Heart right ventricle (tissue), 16 donors: ENCODE measurements at regions not wholly inside any gene's neighbourhood (a gene's known extent, or its start where the extent isn't known, plus 50 kb on each side); places are given as distances from the start of the nearest gene placed in this dataset.
"Not testable (repeated sequence)": the region's sequence is repeated elsewhere in the genome, so short reads cannot be mapped to it uniquely, and the experiment has no call there.

Source experiments
- ATAC-seq, 8 donors: fragments of 200-7000 bp; cut with Tn5 transposase; one replicate each; pipeline ENCODE4 v1.9.1; 2020; ENCODE audit warnings: mild to moderate bottlenecking in 8 of 8, moderate library complexity in 8 of 8, moderate number of reproducible peaks in 1 of 8
- DNase-seq, 2 donors: peaks; one replicate each; pipeline ENCODE4 v3.0.0-alpha.2; 2020
- H3K27ac ChIP-seq, 10 donors: fragments of 200-600 bp; sonication (generic) in 2 of 10; one replicate each; pipeline versions ENCODE4 v1.5.0 to v1.8.0; 2020 to 2022; ENCODE audit warnings: mild to moderate bottlenecking in 3 of 10
- H3K27me3 ChIP-seq, 7 donors: fragments of 200-600 bp; one replicate each; pipeline ENCODE4 v1.8.0; 2021 to 2022; ENCODE audit warnings: mild to moderate bottlenecking in 2 of 7
- H3K36me3 ChIP-seq, 9 donors: fragments of 200-600 bp; sonication (generic) in 1 of 9; one replicate each; pipeline versions ENCODE4 v1.5.0 to v1.8.0; 2020 to 2022; ENCODE audit warnings: mild to moderate bottlenecking in 2 of 9
- H3K4me1 ChIP-seq, 9 donors: fragments of 200-600 bp; sonication (generic) in 1 of 9; one replicate each; pipeline versions ENCODE4 v1.5.0 to v1.8.0; 2020 to 2022; ENCODE audit warnings: mild to moderate bottlenecking in 4 of 9
- H3K4me3 ChIP-seq, 10 donors: fragments of 200-600 bp; sonication (generic) in 2 of 10; one replicate each; pipeline versions ENCODE4 v1.5.0 to v1.8.0; 2020 to 2022; ENCODE audit warnings: mild to moderate bottlenecking in 7 of 10, moderate library complexity in 2 of 10
- H3K9me3 ChIP-seq, 11 donors: fragments of 200-600 bp in 10 of 11; sonication (generic) in 2 of 11; one replicate each; pipeline versions ENCODE4 v1.5.0 to v1.8.0; 2013 to 2022; ENCODE audit warnings: mild to moderate bottlenecking in 2 of 11, control low read depth in 1 of 11, moderate library complexity in 1 of 11
- CTCF ChIP-seq, 9 donors: fragments of 200-600 bp; sonication (generic) in 2 of 9; IDR thresholded peaks; one replicate each; pipeline versions ENCODE4 v1.5.0 to v1.8.0; 2021 to 2022; ENCODE audit warnings: antibody characterized with exemption in 9 of 9, mild to moderate bottlenecking in 5 of 9, moderate library complexity in 1 of 9
- WGBS, 2 donors: extraction: QIAGEN DNeasy Blood & Tissue Kit; methylation state at CpG; one replicate each; pipeline ENCODE4 v1.1.7; 2013; ENCODE audit warnings: inconsistent platforms in 1 of 2; 5-methylcytosine and 5-hydroxymethylcytosine counted together
- intact Hi-C, 10 donors: fragments of 100-400 bp; cut with DNase I; formaldehyde crosslinking; loops; one replicate each; pipeline versions ENCODE4 v1.11.1 to v1.14.2; 2022
- donor health status: Arrhythmogenic right ventricular cardiomyopathy.
- donor health status: ischemic (EF 13 %, LVEDD 7.1; RV severe dilation, severe dysfunction).
- donor health status: healthy with polysubstance abuse.
- donor health status: DM: no; HTN: yes; CAD: no.
- donor health status: DM: no; HTN: no; CAD: no.
- donor health status: ischemic (EF 25% LVEDD 6.9; RV normal size, moderate dysfunction).
- donor health status: ischemic (EF 25% LVEDD 5.7; RV mildly dilated, moderate dysfunction).
- donor health status: healthy.
- donor health status: DM: yes; HTN: yes; CAD: no.
- donor health status: Ischemic cardiomyopathy.
- donor health status: ischemic (EF 35%, LVEDD 5.7; RV mildly dilated, moderate dysfunction).
- donor health status: nonischemic (EF 11% LVEDD 7.7; RV severe dilation, severe dysfunction).
- donor health status: DM: yes; HTN: yes; CAD: no.
- donor health status: PGD.
- donor health status: ischemic (EF 29% LVEDD 5.4; RV normal size, mild dysfunction).
- donor health status: nonischemic (EF 23%, LVEDD 6.1; RV moderate dilation, normal function).

GRCh38 chr7:15057272-15057671, 154.7 kb upstream of the DGKB start:
- DNase-seq (no peak), ATAC-seq (no peak)
- Histone ChIP-seq H3K36me3 (no peaks in the 10 kb centered on the region), H3K27ac (no peak overlapping the region), H3K4me1 (no peaks in the 10 kb centered on the region), H3K4me3 (no peak overlapping the region), H3K9me3 (no peaks in the 10 kb centered on the region), H3K27me3 (peaks cover 0 to 7% (median 0%) of the 10 kb centered on the region in 7 donors)
- no peak for TF ChIP-seq CTCF (IDR thresholded peaks at IDR 0.05)
- WGBS, 2 donors, result 85 to 87% methylated on average over 5 of the region's 5 CpGs
- intact Hi-C loops, result no loop called here

- WGBS, 2 donors, result 8 to 13% methylated on average over 2 to 4 of the region's 4 CpGs
- H3K4me1 ChIP-seq, H3K36me3 ChIP-seq, H3K27ac ChIP-seq, intact Hi-C loops, H3K9me3 ChIP-seq, H3K27me3 ChIP-seq, ATAC-seq, H3K4me3 ChIP-seq, DNase-seq: not testable (repeated sequence)
Measured at GRCh38 chr7:15054304-15054703, 151.8 kb upstream of the DGKB start.

- H3K36me3 ChIP-seq, result no peaks in the 10 kb centered on the region
- 93 to 97% methylated on average over 1 of the region's 1 CpG for WGBS, 2 donors
- ATAC-seq, result no peak
- H3K27me3 ChIP-seq, result no peaks in the 10 kb centered on the region
- TF ChIP-seq CTCF (IDR thresholded peaks at IDR 0.05), result no peak
- intact Hi-C loops, result no loop called here
- no peaks in the 10 kb centered on the region for H3K9me3 ChIP-seq
- no peak overlapping the region for H3K27ac ChIP-seq
- H3K4me3 ChIP-seq, result no peak overlapping the region
- DNase-seq, result no peak
- H3K4me1 ChIP-seq, result no peaks in the 10 kb centered on the region
Measured at GRCh38 chr7:15049157-15049556, 146.6 kb upstream of the DGKB start.

DNA sequence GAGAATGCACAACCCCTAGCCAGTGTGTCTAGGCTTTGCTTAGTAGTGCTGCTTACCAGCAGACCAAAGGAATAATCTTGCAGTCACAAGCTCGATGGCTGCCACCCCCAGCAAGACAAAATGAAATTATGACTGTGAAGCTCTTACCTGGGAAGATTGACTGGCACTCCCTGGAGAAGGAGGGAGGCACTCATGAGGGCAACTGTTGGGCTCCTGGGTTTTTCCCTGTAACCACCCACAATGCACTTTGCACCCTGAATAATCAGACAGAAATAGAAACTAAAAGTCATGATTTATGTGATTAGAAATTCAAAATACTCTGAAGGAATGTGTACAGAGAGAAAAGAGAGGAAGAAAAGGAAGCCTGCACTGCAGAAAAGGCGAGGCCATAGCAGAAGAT, 144.3 kb upstream of the DGKB start:
- intact Hi-C loops, result no loop called here
- 65 to 80% methylated on average over 2 of the region's 2 CpGs for WGBS, 2 donors
- no peaks in the 10 kb centered on the region for H3K27me3 ChIP-seq

DNA sequence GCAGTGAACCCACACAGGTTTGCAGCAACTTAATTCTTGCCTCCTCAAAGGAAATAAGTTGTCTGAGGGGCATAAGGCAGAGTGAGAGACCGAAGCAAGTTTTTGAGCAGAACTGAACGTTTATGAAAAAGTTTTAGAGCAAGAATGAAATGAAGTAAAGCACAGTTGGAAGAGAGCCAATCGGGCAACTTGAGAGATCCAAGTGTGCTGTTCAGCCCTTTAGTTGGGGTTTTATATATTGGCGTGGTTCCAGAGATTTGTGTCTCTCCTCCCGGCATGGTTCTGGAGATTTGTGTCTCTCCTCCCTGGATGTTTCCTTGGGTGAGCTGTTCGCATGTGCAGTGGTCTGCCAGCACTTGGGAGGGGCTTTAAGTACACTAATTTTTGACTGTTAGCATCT, 141.4 kb upstream of the DGKB start:
- DNase-seq, result no peak
- 71 to 81% methylated on average over 6 of the region's 6 CpGs for WGBS, 2 donors

More for the DNA sequence above, 144.3 kb upstream of the DGKB start:
- ATAC-seq (no peak), DNase-seq (no peak)
- Histone ChIP-seq H3K4me1 (no peaks in the 10 kb centered on the region), H3K9me3 (no peaks in the 10 kb centered on the region), H3K4me3 (no peak overlapping the region), H3K36me3 (no peaks in the 10 kb centered on the region), H3K27ac (no peak overlapping the region)
- no peak for TF ChIP-seq CTCF (IDR thresholded peaks at IDR 0.05)

More for the DNA sequence above, 141.4 kb upstream of the DGKB start:
- ATAC-seq, result no peak
- no peaks in the 10 kb centered on the region for H3K36me3 ChIP-seq
- intact Hi-C loops, result no loop called here
- no peak for TF ChIP-seq CTCF (IDR thresholded peaks at IDR 0.05)
- no peak overlapping the region for H3K4me3 ChIP-seq
- H3K4me1 ChIP-seq, result no peaks in the 10 kb centered on the region
- H3K27me3 ChIP-seq, result no peaks in the 10 kb centered on the region
- no peak overlapping the region for H3K27ac ChIP-seq
- no peaks in the 10 kb centered on the region for H3K9me3 ChIP-seq
